Cardiac fibroblast (primary cell): ENCODE measurements at regions not wholly inside any gene's neighbourhood (a gene's known extent, or its start where the extent isn't known, plus 50 kb on each side); places are given as distances from the start of the nearest gene placed in this dataset.

Source experiments
- DNase-seq, 2 donors: peaks; one replicate each; pipeline versions ENCODE4 v3.0.0 to v3.0.0-alpha.2; 2010; ENCODE audit warnings: low read depth in 2 of 2
- H3K4me3 ChIP-seq, 2 donors: replicated peaks in 1 of 2; 1 replicate in 1 of 2; 2 replicates in 1 of 2; pipeline ENCODE4 v1.5.1; 2011; ENCODE audit warnings: low read depth in 2 of 2, low read length in 2 of 2, mild to moderate bottlenecking in 2 of 2, moderate library complexity in 1 of 2
- TF ChIP-seq, protein P1 (sequence below): IDR thresholded peaks from one replicate; pipeline ENCODE4 v1.5.1; 2011; ENCODE audit warnings: low read depth, mild to moderate bottlenecking, low read length, inconsistent platforms

DNA sequence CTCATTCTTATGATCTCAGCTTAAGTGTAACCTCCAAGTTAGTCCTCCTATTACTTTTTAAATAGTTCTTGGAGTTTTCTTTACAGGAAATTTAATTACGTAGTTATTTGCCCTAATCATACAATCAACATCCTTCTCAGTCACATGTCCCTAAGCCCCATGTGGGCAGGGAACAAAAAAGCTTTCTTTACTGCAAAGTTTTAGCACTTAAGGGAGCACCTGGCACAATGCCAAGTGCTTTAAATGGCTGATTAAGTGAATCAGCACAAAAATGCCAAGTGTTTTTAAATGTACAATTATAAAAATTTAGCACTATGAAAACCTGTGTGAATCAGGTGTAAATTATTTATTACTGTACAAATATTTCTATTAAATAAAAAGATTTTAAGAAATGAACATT lies 445.3 kb downstream of the C3orf38 start:
- DNase-seq = peak; percentile 5 to 11
- no peak overlapping the region for H3K4me3 ChIP-seq
- TF ChIP-seq, protein P1, sequence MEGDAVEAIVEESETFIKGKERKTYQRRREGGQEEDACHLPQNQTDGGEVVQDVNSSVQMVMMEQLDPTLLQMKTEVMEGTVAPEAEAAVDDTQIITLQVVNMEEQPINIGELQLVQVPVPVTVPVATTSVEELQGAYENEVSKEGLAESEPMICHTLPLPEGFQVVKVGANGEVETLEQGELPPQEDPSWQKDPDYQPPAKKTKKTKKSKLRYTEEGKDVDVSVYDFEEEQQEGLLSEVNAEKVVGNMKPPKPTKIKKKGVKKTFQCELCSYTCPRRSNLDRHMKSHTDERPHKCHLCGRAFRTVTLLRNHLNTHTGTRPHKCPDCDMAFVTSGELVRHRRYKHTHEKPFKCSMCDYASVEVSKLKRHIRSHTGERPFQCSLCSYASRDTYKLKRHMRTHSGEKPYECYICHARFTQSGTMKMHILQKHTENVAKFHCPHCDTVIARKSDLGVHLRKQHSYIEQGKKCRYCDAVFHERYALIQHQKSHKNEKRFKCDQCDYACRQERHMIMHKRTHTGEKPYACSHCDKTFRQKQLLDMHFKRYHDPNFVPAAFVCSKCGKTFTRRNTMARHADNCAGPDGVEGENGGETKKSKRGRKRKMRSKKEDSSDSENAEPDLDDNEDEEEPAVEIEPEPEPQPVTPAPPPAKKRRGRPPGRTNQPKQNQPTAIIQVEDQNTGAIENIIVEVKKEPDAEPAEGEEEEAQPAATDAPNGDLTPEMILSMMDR = no peak

DNA sequence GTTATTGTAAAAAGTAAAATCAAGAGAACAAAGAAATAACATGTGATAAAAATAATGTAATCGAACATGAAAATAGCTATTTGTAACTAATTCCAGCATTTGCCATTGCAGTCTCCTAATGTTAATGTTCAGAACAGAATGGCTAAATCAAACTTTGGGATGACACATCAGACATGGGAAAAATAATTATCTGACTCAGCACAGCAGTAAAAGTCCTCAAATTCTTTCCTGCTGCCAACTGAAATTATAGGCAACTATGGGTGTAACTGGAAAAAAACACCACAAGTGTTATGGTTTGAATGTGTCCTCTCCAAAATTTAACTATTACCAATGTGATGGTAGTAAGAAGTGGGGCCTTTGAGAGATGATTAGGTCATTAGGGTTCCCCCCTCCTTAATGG lies 446.7 kb downstream of the C3orf38 start:
- TF ChIP-seq, protein P1 = no peak
- DNase-seq = peak in 1 of 2 donors; percentile 7
- no peak overlapping the region for H3K4me3 ChIP-seq

GRCh38 chr3:88610820-88611219 lies 461.1 kb downstream of the C3orf38 start:
- TF ChIP-seq, protein P1 = no peak
- no peak overlapping the region for H3K4me3 ChIP-seq
- no peak for DNase-seq

- TF ChIP-seq, protein P1 = no peak
- peak in 1 of 2 donors; percentile 3 for DNase-seq
Observed at GRCh38 chr3:88611826-88612326, 462.1 kb downstream of the C3orf38 start.

DNA sequence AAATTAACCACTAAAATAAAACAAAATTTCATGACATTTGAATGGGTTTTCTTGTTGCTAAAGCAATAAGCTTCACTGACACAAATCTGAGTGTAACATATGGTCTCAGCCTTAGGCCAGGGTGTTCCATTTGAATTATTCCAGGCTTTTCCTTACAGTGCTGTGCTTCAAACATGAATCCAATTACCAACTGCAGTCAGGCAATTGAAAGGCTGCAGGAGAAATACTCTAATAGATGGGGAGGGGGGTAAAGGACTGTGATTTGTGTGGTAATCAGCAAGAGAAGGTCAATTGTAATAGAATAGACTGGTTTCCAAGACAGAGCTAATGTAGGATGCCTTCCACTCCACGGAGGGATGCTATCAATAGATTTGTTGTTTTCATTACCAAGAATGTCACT lies 466.7 kb downstream of the C3orf38 start:
- TF ChIP-seq, protein P1 = no peak
- H3K4me3 ChIP-seq = no peak overlapping the region
- no peak for DNase-seq

More at GRCh38 chr3:88611826-88612326, 462.1 kb downstream of the C3orf38 start:
- H3K4me3 ChIP-seq = no peak overlapping the region

DNA sequence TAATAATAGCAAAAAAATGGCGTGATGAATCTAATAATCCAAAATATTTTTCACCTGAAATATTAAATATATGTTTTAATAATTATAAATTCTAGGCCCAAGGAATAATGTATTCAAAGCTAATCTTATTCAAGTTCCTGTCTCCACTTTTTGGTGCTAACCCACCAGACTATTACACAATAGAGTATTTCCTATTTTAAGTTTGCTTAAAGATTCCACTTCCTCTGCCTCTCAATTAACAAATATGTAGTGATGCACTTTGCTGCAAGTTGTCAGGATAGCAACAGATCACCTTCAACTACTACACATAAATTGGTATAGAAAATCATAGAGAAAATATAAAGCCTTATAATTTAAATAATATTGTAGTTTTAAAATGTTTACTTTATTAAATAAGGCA lies 467.5 kb downstream of the C3orf38 start:
- TF ChIP-seq, protein P1 = no peak
- no peak overlapping the region for H3K4me3 ChIP-seq
- DNase-seq = no peak

GRCh38 chr3:88618021-88618645 lies 468.4 kb downstream of the C3orf38 start:
- no peak overlapping the region for H3K4me3 ChIP-seq
- TF ChIP-seq, protein P1 = no peak

More at GRCh38 chr3:88618021-88618645, 468.4 kb downstream of the C3orf38 start:
- DNase-seq = no peak
